ENCODE measurements at regions not wholly inside any gene's neighbourhood (a gene's known extent, or its start where the extent isn't known, plus 50 kb on each side); places are given as distances from the start of the nearest gene placed in this dataset.

- TF ChIP-seq POLR2AphosphoS5 (IDR thresholded peaks at IDR 0.05; ENCODE audit: low read depth, low read length) (no peak), POLR2A (IDR thresholded peaks at IDR 0.05; ENCODE audit: low read depth, low read length) (no peak)
These were observed 318.1 kb upstream of the MCTP2 start for GRCh38 chr15:93913310-93913709.
